ENCODE measurements at regions not wholly inside any gene's neighbourhood (a gene's known extent, or its start where the extent isn't known, plus 50 kb on each side); places are given as distances from the start of the nearest gene placed in this dataset.
A peak's percentile ranks its signal among the peaks of the same experiment; 100 is the strongest.

DNA sequence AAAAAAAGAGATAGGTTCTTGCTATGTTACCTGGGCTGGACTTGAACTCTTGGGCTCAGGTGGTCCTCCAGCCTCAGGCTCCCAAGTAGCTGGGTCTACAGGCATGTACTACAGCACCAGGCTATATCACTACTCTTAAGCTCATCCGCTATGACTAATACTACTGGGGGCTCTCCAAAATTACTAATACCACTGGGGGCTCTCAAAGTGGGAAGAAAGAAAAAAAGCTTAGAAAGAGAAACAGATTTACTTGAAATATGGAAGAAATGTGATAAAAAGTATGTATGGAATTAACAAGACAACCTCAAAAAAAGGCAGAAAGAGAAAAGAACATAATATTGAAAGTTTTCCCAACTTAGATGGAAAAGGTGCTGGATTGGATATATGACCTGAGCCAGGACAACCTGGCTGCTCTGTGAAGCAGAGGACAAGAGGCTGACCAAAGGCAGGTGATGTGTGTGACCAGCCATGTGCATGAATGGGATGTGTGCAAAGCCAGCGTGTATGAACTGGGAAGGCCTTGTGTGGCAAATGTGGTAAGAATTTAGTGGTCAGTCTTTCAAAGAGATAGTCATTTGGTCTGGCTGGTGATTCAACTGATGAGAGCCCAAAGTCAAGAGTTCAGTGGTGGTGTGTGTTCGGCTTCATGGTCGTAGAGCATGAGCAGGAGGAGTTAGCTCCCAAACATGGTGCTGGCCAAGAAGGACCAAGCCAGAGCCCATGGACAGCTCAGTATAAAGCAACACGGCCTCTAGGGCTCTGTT lies 232.4 kb upstream of the KLF14 start:
- no peak for DNase-seq (ENCODE audit: low read depth in 2 of 2)

DNA sequence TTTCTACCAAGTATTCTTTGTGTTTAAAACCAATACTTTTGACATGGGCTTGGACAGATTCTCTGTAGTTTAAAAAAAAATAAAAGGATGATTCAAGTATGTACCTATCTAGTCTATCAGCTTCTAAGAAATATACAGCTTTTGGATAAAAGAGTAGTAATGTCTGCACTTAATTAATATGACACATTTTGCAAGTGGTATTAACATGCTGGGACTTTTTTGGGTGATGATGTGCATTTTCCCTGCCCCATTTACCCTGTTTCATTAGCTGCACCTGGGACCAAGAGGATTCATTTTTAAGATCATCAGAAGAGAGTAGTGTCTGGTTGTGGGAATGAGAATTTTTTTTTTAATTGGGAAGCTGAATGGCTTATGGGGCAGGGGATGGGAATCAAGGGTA lies 236.2 kb upstream of the KLF14 start:
- DNase-seq (ENCODE audit: low read depth in 2 of 2) = peak in 1 of 2 donors; percentile 44

DNA sequence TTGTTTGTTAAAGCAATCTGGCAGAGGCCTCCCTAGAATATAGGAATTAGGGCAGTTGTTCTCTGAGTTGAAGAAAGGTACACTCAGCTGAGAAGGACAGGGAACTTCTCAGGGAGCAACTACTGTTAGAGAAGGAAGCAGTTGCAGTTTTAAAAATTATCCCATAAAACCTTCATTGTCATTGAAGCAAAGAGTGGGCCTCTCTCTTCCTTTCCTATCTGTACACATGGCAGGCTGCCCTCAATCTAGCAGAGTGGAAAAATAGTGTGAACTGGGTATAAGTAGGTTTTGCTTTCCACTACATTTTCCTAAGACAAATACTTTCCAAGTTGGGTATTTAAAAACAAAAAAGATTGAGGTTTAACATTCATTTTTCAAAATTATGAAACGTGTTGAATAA lies 236.7 kb upstream of the KLF14 start:
- no peak for DNase-seq (ENCODE audit: low read depth in 2 of 2)

DNA sequence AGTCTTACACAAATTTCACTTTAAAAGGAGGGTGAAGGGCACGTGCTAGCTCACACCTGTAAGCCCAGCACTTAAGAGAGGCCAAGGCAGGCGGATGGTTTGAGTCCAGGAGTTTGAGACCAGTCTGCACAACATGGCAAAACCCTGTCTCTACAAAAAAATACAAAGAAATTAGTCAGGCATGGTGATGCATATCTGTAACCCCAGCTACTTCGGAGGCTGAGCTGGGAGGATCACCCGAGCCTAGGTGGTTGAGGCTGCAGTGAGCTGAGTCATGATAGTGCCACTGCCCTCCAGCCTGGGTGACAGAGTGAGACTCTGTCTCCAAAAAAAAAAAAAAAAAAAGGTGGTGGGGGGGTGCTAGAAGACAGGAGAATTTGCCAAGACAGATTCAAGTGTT lies 237.3 kb upstream of the KLF14 start:
- DNase-seq (ENCODE audit: low read depth in 2 of 2) = peak; percentile 50 to 61

- DNase-seq (ENCODE audit: low read depth in 2 of 2) = no peak
Measured at GRCh38 chr7:130972201-130972600, 238.2 kb upstream of the KLF14 start.

- DNase-seq (ENCODE audit: low read depth in 2 of 2) = no peak
Measured at GRCh38 chr7:130973637-130974036, 239.6 kb upstream of the KLF14 start.

- no peak for DNase-seq (ENCODE audit: low read depth in 2 of 2)
Measured at GRCh38 chr7:130974169-130974568, 240.2 kb upstream of the KLF14 start.

DNA sequence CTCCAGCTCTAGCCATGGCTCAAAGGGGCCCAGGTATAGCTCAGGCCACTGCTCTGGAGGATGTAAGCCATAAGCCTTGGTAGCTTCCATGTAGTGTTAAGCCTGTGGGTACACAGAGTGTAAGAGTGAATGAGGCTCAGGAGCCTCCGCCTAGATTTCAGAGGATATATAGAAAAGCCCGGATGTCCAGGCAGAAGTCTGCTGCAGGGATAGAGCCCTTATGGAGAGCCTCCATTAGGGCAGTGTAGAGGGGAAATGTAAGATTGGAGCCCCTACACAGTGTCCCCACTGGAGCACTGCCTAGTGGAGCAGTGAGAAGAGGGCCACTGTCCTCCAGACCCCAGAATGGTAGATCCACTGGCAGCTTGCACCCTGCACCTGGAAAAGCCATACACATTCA lies 240.8 kb upstream of the KLF14 start:
- DNase-seq (ENCODE audit: low read depth in 2 of 2) = no peak

DNA sequence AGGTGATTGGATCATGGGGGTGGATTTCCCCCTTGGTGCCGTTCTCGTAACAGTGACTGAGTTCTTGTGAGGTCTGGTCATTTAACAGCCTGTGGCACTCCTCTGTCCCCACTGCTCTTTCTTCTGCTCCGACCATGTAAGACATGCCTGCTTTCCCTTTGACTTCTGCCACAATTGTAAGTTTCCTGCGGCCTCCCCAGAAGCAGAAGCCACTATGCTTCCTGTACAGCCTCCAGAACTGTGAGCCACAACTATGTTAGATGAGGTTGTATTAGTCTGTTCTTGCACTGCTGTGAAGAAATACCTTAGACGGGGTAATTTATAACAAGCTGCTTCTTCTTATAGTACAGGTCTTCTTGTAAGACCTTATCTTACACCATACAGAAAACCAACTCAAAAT lies 241.7 kb upstream of the KLF14 start:
- no peak for DNase-seq (ENCODE audit: low read depth in 2 of 2)

GRCh38 chr7:130982160-130982638 lies 248.2 kb upstream of the KLF14 start:
- no peak for DNase-seq (ENCODE audit: low read depth in 2 of 2)

- no peak for DNase-seq (ENCODE audit: low read depth in 2 of 2)
Measured at GRCh38 chr7:130982651-130983050, 248.6 kb upstream of the KLF14 start.

DNA sequence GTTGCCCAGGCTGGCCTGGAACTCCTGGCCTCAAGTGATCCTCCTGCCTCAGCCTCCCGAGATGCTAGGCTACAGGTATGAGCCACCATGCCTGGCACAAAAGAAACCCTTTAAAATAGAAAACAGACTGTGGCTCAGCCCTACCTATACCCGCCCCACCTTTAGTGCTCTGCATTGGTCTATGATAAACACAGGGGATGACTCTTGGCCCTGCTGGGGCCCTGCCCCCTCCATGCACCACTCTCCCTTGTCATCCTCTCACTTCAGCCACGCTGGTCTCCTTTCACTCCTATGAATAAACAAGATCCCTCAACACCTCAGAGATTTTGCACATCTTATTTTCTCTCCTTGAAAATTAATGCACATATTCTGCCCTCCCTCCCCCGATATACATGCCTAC lies 251.4 kb upstream of the KLF14 start:
- DNase-seq (ENCODE audit: low read depth in 2 of 2) = no peak

- DNase-seq (ENCODE audit: low read depth in 2 of 2) = no peak
Measured at GRCh38 chr7:130986261-130986690, 252.3 kb upstream of the KLF14 start.

DNA sequence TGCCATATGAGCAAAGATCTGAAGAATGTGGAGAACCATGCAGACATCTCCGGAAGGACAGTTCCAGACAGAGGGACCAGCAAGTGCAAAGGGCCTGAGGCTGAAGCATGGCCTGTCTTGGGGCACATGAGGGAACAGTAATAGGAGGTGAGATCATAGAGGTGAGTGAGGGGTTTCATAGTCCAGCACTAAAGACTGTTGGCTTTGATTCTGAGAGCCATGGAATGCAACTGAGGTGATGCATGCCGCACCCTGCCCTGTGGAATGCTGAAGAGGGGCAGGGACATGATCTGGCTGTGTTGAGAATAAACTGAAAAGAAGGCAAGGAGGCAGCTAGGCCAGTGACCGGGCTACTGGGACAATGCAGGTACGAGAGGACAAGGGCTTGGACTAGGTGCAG lies 253.1 kb upstream of the KLF14 start:
- no peak for DNase-seq (ENCODE audit: low read depth in 2 of 2)

GRCh38 chr7:130988443-130988842 lies 254.4 kb upstream of the KLF14 start:
- DNase-seq (ENCODE audit: low read depth in 2 of 2) = no peak

DNA sequence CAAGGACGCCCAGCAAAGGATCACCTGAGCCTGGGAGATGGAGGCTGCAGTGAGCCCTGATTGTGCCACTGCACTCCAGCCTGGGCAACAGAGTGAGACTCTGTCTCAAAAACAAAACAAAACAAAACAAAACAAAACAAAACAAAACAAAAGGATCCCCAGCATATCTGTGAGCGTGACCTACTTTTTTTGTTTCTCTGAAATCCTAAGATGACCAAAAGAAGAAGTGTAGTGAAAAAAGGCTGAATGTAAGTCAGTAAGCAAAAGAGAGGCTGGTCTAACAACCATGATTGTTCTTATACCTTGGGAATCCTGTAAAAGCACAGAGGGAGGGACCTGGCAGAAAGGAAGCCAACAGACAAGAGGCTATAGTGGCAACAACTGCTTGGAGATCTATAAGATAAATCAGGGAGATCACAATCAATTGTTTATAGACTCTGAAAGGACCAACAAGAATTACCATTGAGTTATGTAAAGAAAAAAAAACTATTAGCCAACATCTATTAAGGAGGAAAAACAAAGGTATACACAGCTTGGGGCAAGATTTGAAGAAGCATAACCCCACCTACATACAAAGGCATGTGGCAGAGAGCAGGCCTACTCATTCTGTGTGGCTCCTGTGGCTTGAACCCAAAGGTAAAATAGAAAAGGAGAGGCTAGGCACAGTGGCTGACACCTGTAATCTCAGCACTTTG lies 255.2 kb upstream of the KLF14 start:
- no peak for DNase-seq (ENCODE audit: low read depth in 2 of 2)

- DNase-seq (ENCODE audit: low read depth in 2 of 2) = no peak
Measured at GRCh38 chr7:130990178-130990832, 256.3 kb upstream of the KLF14 start.

- no peak for DNase-seq (ENCODE audit: low read depth in 2 of 2)
Measured at GRCh38 chr7:130993671-130994365, 259.8 kb upstream of the KLF14 start.

GRCh38 chr7:130994378-130995115 lies 260.5 kb upstream of the KLF14 start:
- DNase-seq (ENCODE audit: low read depth in 2 of 2) = peak in 1 of 2 donors; percentile 42

DNA sequence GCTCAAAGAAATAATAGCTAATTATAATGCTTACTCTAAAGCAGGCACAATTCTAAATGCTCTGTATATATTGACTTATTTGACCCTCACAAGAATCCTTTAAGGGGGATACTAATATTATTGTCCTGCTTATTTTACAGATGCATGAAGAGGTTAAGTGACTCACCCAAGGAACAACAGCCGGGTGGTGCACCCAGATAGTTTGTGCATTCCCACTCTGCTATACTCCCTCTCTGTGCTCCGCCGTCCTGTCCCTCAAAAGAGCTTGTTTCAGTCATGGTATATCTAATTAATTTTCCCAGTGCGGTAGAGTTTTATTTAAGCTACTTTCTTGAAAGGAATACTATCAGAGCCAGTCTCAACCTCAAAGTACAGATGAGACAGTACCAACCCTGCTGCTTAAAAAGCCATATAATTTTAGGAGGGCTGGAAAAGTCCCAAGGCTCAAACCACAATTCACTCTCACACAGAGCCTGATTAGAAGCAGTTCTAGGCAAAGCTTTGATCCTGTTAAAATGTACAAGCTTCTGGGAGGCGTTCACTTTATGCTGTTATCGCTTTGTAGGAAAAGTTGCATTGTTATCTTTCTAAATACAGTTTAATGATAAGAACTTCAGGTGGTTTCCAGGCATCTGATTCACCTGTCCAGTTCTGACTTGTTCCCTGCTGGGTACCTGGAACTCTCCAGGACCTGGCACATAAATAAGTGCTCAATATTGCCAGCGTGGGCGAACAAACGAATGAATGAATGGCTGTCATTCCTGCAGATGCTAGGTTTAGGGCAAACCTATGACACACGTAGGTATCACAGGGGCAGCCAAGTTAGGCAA lies 261.5 kb upstream of the KLF14 start:
- DNase-seq (ENCODE audit: low read depth in 2 of 2) = no peak
